ENCODE measurements at regions not wholly inside any gene's neighbourhood (a gene's known extent, or its start where the extent isn't known, plus 50 kb on each side); places are given as distances from the start of the nearest gene placed in this dataset.
"Not testable (repeated sequence)": the region's sequence is repeated elsewhere in the genome, so short reads cannot be mapped to it uniquely, and the experiment has no call there.

- DNase-seq: no peak
Observed at GRCh38 chr6:139702706-139703105, 328.3 kb upstream of the CITED2 start.

GRCh38 chr6:139701695-139702094 lies 327.2 kb upstream of the CITED2 start:
- no peak for DNase-seq

- no peak for DNase-seq
Observed at GRCh38 chr6:139701003-139701402, 326.6 kb upstream of the CITED2 start.

GRCh38 chr6:139699911-139700310 lies 325.5 kb upstream of the CITED2 start:
- DNase-seq: no peak

GRCh38 chr6:139699335-139699734 lies 324.9 kb upstream of the CITED2 start:
- no peak for DNase-seq

- DNase-seq: no peak
Observed at GRCh38 chr6:139698526-139699176, 324.2 kb upstream of the CITED2 start.

GRCh38 chr6:139697856-139698255 lies 323.4 kb upstream of the CITED2 start:
- DNase-seq: not testable (repeated sequence)

- DNase-seq: peak; percentile 80
Observed at GRCh38 chr6:139696991-139697390, 322.5 kb upstream of the CITED2 start.

- DNase-seq: no peak
Observed at GRCh38 chr6:139695361-139695760, 320.9 kb upstream of the CITED2 start.

GRCh38 chr6:139693735-139694134 lies 319.3 kb upstream of the CITED2 start:
- no peak for DNase-seq

- DNase-seq: no peak
Observed at GRCh38 chr6:139690007-139690406, 315.6 kb upstream of the CITED2 start.

GRCh38 chr6:139687055-139687454 lies 312.6 kb upstream of the CITED2 start:
- no peak for DNase-seq

GRCh38 chr6:139686308-139686707 lies 311.9 kb upstream of the CITED2 start:
- DNase-seq: no peak

GRCh38 chr6:139685009-139685408 lies 310.6 kb upstream of the CITED2 start:
- no peak for DNase-seq

GRCh38 chr6:139680819-139681218 lies 306.4 kb upstream of the CITED2 start:
- no peak for DNase-seq

GRCh38 chr6:139679516-139680179 lies 305.2 kb upstream of the CITED2 start:
- no peak for DNase-seq

GRCh38 chr6:139676718-139677117 lies 302.3 kb upstream of the CITED2 start:
- DNase-seq: no peak

- no peak for DNase-seq
Observed at GRCh38 chr6:139666284-139666683, 291.8 kb upstream of the CITED2 start.

- DNase-seq: no peak
Observed at GRCh38 chr6:139663996-139664395, 289.5 kb upstream of the CITED2 start.

- DNase-seq: no peak
Observed at GRCh38 chr6:139659711-139660110, 285.3 kb upstream of the CITED2 start.

GRCh38 chr6:139659196-139659595 lies 284.7 kb upstream of the CITED2 start:
- DNase-seq: no peak

- no peak for DNase-seq
Observed at GRCh38 chr6:139657119-139657518, 282.7 kb upstream of the CITED2 start.

- no peak for DNase-seq
Observed at GRCh38 chr6:139655783-139656705, 281.6 kb upstream of the CITED2 start.
